HG02623 (cell line): ENCODE measurements at regions not wholly inside any gene's neighbourhood (a gene's known extent, or its start where the extent isn't known, plus 50 kb on each side); places are given as distances from the start of the nearest gene placed in this dataset.
"Not testable (repeated sequence)": the region's sequence is repeated elsewhere in the genome, so short reads cannot be mapped to it uniquely, and the experiment has no call there.

ENCODE experiments used
- ATAC-seq: cut with Tn5 transposase; IDR thresholded peaks from one replicate; pipeline ENCODE4 v1.9.1; 2021; ENCODE audit warnings: moderate library complexity; ENCODE audit not compliant: unreplicated experiment

DNA sequence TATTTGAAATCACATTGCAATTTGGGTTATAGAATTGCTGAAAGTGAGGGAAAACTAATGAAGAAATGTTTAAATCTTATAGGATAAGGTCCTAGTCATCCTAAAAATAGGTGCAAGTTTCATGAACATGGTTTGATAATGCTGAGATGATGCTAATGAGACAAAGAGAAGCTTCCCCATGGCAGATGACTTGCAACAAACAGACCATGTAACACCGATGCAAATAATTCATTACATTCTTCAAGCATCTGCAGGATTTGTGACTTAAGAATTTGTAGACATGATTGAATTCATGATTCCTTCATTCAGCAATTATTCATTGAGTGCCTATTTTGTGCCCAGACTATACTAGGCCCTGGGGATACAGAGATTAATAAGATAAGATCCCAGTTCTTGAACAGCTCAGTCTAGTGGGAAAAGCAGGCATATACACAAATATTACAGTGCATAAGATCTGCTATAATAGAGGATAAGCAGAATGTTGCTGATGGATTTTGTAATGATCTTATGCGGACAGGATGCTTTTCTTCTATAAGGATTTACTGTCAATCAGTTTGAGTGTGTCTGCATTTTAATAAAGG, 367.9 kb upstream of the GBE1 start:
- ATAC-seq = no peak

DNA sequence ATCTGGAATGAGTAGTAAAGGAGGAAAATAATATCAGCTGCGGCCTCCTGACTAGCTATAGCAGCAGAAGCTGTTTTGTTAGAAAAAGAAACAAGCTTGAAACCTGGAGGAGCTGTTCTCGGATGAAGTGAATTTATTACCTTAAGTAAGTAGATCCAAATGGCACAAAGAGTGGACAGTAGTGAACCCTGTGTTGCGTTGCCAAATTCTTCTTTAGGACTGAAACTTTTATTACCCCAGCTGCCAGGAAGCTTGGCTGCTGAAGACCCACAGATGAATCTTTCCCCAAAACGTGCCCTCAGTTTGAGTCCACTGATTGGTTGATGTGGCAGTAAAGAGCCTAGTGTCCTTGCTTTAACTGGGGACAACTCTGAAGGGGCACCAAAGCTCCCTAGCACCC, 366.8 kb upstream of the GBE1 start:
- no peak for ATAC-seq

DNA sequence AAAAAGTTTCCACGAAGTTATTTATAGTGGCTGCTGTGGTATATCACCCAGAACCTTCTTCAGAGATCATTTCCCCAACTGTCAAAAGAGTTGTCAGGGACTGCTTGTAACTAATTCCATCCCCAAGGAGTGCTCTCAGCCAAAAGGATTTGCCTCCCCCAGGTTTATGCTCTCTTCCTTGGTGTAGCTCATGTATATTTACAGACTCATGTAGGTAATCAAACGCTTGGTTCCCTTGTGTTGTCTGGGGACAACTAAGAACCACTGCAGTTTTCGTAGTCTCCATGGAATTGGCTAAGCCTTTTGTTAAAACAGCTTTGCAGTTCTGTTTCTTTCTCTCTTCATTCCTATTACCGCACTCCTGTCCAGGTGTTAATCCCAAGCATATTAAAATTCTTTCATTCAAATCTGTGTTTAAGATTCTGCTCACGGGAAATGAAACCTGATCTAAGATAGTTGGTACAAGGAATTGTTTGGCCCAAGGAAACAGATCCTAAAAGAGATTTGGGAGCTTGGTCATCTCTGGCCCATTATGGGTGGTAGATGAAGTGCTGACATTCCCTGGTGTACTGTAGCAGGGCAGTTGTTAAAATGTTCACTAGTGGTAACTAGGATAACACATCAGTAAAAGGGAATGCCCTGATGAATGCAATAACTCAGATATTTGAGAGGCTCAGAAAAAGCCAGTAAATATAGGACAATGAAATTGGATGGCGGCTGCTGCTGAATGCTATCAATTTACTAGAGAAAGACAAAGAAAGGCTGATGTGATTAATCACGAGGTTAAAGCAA, 361.3 kb upstream of the GBE1 start:
- ATAC-seq = no peak

DNA sequence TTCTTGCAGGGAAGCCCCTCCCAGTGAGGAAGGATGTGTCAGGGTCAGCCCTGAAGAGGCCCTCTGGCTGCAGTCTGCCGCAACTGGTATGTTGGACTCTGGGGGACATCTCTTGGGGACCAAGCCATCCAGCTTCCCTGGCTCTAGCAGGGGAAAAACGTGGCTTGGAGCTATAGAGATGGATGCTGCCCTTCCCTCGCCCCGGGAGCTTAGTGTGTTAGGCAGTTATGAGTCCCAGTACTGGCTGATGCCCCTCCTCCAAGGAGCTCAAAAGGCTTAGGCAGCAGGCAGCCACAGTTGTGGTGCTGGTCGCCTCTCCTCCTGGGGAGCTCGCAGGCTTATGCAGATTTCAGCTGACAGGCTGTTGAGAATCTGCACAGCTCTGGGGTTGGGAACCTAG, 353.1 kb upstream of the GBE1 start:
- ATAC-seq = no peak

DNA sequence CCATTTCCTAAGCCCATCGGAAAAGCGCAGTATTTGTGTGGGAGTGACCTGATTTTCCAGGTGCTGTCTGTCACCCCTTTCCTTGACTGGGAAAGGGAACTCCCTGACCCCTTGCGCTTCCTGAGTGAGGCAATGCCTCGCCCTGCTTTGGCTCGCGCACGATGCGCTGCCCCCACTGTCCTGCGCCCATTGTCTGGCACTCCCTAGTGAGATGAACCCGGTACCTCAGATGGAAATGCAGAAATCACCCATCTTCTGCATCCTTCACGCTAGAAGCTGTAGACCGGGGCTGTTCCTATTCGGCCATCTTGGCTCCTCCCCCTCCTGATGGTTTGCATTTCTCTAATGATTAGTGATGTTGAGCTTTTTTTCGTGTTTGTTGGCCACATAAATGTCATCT, 349.3 kb upstream of the GBE1 start:
- ATAC-seq = not testable (repeated sequence)

DNA sequence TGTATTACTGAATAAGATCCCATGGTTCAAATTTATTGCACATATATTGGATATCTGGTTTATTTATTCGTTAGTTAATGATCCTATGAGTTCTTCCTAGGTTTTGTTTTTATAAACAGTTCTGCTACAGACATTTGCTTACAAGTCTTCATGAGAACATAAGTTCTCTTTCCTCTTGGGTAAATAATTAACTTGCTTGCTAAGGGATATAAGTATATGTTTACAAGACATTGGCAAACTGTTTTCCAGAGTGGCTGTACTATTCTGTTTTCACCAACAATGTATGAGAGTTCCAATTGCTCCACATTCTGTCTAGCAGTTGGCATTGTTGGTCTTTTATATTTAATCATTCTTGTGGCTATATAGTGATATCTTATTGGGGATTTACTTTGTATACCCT, 341.8 kb upstream of the GBE1 start:
- ATAC-seq = no peak

DNA sequence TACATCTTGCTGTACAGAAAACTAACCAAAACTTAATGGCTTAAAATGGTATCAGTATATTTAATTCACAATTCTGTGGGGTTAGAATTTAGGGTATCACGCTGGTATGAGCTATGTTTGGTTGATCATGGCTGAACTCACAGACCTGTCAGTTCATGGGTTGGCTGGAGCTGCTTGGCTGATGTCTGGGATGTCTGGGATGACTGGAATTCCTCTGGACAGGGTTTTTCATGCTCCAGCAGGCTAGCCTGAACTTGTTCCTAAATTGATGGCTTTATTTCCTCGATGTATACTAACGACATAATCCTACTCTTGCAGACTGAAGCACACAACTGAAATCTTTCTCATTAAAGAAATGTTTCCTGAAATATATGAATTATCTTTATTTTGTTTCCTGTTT, 338.9 kb upstream of the GBE1 start:
- no peak for ATAC-seq

DNA sequence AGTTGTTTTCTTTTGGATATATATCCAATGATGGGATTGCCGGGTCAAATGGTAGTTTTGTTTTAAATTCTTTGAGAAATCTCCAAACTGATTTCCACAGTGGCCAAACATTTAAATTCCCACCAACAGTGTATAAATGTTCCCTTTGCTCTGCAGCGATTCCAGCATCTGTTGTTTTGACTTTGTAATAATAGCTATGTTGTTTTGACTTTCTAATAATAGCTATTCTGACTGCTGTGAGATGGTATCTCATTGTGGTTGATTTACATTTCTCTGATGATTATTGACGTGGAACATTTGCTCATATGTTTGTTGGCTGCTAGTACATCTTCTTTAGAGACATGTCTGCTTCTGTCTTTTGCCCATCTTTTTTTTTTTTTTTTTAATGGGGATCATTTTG, 332.2 kb upstream of the GBE1 start:
- no peak for ATAC-seq

DNA sequence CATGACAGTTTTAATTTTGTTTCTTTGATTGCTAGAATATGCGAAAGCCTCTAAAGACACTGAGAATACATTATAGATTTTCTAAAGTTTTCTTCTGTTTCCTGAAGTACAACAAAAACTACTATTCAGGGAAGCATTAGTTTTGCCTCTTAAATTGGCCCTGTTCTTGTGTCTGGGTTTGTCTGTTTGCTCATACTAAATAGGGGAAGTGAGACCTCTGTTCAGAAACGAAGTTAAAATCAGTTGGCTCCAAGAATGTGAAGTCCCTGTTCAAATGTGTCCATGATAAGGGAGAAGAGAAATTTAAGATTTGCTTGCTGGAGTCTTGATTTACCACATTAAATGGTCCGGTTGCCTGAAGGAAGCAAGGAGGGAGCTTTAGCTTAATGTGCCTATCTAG, 327.3 kb upstream of the GBE1 start:
- peak; percentile 74 for ATAC-seq

DNA sequence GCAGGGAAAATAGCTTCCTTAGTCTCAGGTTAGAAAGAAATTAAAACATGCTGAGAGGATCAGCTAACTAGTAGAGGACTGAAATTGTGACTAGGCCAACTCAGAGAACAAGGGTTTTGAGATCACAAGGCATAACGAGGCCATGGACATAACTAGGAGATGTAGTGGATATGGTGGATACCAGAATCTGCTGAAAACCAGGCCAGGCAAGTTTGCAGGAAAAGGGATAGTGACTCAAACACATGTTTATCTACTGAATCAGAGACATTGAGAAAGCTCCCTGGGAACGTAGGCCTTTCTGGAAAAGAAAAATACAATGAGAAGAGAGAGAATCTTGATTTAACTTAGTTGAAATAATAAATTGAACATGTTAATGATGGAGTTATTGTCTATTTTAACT, 326.5 kb upstream of the GBE1 start:
- ATAC-seq = no peak

DNA sequence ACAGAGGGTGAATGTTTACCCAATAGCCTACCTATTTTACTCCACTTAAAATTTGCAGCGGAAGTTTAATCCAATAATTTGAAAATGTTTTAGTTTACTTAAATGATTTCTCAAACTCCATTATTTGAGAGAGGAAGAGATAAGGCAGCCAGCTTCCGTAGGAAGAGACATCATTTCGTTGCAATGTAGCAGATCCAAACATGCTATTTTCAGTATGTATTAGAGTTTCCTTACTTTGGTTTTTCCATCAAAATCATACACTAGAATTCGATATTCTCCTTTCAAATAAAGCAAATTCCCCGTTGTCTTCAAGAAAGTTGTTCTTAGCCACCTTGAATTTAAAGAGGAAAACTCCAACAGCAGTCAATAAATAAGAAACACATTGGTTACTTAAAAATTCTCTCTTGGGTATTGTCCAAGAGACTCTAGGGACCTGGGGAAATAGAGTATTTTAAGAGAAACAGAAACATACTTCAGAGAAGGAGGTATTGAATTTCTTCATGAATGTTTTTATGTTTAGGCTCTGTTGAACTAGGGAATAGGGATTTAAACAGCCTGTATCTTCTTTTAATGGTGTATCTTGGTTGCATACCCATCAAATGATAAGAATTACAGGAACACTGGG, 324.5 kb upstream of the GBE1 start:
- no peak for ATAC-seq

DNA sequence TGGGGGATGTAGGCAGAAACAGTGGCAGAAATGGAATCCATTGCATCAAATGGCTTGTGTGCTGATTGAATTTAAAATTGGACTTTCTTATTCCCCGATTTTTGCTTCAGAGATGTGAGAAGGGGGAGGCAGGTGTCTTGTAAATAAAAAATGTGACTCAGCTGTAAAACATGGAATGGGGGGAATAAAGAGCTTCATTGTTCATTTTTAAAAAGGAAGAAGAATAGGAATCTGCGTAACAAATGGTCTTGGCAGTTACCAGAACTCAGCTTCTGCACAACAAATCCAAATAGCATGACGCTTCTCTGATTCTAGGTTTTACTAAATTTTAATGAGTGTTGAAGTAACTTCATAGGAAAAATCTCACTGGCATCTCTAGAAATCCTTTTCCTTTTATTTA, 323.9 kb upstream of the GBE1 start:
- ATAC-seq = no peak

DNA sequence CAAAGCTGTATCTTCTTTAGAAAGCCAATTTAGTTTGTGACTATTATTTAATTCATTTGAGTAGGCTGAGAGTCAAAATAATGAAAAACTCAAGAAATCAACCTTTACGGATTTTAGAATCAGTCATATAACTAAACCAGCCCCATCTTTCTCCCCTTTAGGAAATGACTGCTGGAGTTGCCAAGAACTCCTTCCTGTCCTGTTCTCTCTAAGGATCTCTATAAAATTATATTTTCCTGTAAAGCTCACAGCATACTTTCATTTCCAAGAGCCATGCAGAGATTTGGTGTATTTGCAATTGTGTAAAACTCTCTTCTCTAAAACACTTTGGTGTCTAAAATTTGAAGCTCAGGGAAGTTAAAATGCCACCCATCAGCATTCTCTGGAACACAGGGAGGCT, 323.4 kb upstream of the GBE1 start:
- ATAC-seq = no peak

DNA sequence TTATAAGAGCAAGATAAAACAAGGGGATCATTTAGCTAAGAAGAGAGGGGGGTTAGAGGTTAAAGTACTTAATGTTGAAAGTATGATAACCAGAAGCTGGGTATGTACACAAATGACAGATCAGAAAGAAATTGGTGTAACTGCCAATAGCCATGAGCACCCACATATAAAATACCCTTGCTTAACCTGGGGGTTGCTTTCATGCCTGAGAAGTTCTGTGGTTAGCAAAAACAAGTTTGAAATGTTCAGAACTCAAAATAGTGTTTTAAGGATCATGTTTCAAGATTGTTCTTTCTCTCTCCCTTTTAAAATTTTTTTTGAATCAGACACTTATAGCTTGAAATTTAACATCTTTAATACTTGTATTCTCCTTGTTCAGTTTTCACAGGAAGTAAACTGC, 321.4 kb upstream of the GBE1 start:
- no peak for ATAC-seq

DNA sequence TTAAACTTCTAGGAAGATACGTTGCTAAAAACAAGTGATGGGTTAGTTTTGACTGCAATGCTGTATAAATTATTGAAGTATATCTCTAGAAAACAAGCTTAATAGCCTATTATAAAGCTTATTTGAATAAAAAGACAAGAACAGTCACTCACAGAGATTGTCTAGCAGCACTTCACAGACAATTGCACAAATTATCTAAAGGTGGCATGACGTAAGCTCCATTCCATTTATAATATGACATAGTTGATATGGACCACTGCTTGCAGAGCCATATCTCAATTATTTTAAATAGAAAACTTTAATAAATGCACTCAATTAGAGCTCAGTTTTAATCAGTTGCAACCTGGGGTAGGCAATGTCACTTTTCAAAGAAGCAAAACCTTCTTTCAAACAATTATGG, 319.9 kb upstream of the GBE1 start:
- no peak for ATAC-seq

DNA sequence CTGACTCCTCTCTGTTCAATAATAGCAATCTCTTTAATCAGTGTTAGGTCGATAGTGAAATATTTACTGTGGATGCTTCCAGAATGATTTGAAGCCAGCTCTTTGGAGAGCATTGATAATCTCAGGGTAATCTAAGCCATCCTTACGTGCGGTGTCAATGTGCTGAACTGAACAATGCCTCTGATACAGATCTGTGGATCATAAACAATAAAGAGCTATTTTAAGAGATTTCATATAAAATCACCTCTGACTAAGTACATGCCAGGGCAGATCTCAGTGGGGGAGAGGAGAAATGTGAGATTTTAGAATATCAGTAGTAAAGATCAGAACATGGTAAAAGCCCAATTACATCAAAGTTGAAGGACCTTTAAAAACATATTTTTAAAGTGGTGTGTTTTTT, 319.3 kb upstream of the GBE1 start:
- no peak for ATAC-seq

DNA sequence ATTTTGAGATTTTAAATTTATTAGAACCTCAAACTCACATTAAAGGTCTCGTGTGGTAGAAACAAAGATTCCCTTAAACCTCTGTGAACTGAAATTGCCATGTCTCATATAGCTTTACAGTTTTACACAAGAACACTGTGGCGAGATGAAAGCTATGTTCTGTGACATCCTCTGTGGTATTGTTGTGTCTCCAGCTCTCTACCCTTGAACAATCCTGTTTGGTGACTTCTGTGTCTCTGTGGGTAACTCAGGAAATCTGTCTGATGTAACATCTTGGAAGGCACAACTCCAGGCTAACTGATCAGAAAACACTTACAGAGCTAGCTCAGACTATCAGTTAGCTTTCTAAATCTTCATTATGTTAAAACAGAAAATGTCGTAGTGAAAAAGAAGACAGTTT, 318.8 kb upstream of the GBE1 start:
- ATAC-seq = no peak

DNA sequence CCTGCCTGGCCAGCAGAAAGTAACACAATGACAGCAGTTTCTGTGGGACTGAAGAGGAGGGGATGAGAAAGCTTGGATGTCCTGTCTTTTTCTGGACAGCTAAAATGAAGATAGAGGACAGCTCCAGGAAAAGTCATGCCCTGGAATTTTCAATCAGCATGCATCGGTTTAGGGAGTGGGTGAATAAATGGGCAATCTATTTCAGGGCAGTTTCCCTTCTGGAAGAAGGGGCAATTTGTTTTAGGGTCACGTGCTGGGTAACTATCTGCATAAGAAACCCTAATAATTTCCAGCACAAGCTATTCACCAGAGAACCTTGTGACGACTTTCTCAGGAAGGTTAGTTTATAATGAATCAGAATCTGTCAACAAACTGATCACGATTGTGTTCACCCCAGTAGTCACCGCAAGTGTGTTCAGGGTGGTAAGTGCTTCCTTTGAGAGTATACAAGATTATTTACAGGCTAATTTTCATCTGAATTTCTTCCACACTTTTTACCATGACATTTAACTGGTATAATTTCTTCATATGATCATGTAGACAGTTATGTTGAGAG, 318.0 kb upstream of the GBE1 start:
- no peak for ATAC-seq

DNA sequence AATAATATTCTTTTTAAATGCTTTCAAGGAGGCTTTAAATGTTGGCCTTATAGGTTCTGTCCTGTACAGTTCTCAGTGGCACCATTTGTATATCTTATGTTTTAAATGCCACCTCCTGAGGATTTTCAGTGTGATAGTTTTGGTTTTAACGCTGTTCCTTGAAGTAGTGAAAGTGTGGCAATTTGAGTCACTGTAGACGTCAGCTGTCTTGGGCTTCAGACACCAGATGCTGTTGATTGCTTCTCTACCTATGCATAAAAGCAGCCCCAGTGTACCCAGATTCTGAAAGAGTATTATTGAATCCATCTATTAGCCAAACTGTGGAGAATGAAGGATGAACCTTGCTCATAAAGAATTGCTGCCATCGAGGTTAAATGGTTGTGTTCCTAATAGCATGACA, 316.8 kb upstream of the GBE1 start:
- ATAC-seq = no peak

DNA sequence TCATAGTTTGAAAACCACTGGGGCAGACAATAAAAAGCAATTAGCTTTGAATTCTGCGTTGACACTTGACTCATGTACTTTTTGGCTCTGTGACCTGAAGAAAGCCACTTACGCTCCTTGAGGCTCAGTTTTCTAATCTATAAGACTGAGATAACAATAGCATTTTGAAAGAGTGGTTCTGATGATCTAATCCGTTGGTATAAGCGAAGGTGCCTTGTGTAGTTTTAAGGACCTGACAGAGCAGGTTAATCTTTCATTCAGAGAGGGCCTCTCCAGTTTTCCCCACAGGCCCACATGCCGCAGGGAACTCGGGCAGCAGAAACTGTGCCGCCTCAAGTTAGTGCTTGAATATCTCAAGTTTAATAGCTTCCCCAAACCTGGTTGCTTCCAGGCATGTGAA, 306.0 kb upstream of the GBE1 start:
- no peak for ATAC-seq

DNA sequence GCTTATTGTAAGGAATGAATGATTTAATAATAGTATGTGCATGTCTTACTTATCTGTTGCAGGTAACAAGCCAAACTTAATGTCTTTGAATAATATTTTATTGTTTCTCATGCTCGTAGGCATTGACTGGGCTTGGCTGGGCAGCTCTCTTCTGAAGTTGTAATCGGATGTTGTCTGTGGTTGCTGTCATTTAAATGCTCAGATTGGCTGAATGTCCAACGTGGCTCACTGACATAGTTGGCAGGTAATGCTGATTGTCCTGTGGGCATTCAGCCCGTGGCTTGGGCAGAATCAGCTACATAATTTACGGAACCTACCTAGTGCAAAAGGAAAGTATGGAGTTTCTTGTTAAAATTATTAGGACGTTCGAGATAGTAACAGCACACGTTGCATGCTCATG, 297.4 kb upstream of the GBE1 start:
- no peak for ATAC-seq

DNA sequence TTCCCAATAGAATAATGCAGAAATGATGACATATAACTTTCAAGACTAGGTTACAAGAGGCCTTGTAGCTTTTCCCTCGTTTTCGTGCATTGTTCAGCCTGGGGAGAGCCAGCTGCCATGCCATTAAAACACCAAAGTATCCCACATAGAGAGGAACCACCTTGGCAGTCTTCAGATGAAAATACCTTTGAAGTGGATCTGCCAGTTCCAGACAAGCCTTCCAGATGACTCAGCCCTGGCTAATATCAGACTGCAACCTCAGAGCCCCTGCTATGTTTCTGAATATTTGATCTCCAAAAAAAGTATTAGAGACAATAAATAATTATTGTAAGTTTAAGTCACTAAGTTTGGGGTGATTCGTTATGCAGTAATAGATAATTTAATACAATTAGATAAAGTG, 294.3 kb upstream of the GBE1 start:
- ATAC-seq = no peak
